GM19351 (cell line): ENCODE measurements at regions not wholly inside any gene's neighbourhood (a gene's known extent, or its start where the extent isn't known, plus 50 kb on each side); places are given as distances from the start of the nearest gene placed in this dataset.
A peak's percentile ranks its signal among the peaks of the same experiment; 100 is the strongest.
"Not testable (repeated sequence)": the region's sequence is repeated elsewhere in the genome, so short reads cannot be mapped to it uniquely, and the experiment has no call there.

Experiments used
- ATAC-seq: cut with Tn5 transposase; IDR thresholded peaks from one replicate; pipeline ENCODE4 v1.9.1; 2021; ENCODE audit warnings: mild to moderate bottlenecking, moderate library complexity; ENCODE audit not compliant: unreplicated experiment

DNA sequence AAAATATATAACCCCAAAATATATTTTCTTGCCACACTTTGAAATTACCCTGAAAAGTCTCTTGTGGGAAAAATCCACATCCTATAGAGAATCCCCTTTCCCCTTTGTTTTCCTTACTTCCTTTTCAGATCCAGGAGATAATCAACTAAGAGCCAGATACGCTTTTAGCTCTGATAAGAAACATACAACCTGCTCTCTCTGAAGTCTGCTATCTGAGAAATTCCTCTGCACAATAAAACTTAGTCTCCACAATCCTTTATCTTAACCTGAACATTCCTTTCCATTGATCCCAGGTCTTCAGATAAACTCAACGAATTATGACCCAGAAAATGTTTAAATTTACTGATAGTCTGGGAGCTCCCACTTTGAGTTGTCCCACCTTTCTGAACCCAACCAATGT, 233.4 kb upstream of the SETMAR start:
- no peak for ATAC-seq

DNA sequence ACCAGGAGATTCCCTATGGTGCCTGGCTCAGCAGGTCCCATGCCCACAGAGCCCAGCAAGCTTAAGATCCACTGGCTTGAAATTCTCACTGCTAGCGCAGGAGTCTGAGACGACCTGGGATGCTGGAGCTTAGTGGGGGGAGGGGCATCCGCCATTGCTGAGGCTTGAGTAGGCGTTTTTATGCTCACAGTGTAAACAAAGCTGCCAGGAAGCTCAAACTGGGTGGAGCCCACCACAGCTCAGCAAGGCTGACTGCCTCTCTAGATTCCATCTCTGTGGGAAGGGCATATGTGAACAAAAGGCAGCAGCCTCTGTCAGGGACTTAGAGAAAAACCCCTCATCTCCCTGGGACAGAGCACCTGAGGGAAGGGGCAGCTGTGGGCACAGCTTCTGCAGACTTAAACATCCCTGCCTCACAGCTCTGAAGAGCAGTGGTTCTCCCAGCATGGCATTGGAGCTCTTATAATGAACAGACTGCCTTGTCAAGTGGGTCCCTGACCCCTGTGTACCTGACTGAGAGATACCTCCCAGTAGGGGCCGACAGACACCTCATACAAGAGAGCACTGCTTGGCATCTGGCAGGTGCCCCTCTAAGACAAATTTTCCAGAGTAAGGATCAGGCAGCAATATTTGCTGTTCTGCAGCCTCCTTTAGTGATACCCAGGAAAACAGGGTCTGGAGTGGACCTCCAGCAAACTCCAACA, 231.5 kb upstream of the SETMAR start:
- no peak for ATAC-seq

DNA sequence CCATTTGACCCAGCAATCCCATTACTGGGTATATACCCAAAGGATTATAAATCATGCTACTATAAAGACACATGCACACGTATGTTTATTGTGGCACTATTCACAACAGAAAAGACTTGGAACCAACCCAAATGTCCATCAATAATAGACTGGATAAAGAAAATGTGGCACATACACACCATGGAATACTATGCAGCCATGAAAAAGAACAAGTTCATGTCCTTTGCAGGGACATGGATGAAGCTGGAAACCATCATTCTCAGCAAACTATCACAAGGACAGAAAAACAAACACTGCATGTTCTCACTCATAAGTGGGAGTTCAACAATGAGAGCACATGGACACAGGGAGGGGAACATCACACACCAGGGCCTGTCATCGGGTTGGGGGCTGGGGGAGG, 225.9 kb upstream of the SETMAR start:
- ATAC-seq = not testable (repeated sequence)

DNA sequence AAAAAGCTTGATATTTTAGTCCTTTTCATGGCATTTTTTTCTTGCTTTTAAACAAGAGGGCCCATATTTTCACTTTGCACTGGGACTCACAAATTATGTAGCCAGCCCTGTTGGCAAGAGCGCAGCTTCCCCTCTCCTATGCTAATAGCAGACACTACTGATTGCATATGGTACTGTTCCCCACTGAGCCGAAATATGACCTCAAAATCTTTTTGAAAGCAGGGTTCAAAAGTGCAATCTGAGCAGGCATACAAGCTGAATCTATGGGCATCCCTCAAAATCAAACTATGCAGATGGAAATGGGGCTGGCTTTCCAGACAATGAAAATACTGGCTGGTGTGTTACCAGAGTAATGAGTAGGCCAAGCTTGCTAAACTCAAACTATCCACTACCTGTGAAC, 225.2 kb upstream of the SETMAR start:
- no peak for ATAC-seq

DNA sequence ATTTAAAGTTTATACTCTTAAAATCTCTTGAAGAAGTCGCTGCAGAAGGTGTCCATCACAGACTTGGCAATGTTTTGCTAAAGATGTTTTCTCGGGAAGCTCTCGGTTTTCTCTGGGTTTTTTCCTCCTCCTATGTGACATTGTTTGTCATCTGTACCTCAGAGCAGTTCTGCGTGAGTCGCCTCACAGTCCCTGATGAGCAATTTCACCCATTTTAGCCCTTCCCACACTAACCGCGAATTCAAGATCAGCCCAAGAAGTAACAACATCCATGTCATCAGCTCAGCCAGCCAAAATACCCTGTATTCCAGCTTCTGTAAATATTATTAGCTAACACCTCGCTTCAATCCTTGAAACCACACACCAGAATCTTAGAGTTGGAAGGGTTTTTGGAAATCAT, 224.3 kb upstream of the SETMAR start:
- peak; percentile 91 for ATAC-seq

DNA sequence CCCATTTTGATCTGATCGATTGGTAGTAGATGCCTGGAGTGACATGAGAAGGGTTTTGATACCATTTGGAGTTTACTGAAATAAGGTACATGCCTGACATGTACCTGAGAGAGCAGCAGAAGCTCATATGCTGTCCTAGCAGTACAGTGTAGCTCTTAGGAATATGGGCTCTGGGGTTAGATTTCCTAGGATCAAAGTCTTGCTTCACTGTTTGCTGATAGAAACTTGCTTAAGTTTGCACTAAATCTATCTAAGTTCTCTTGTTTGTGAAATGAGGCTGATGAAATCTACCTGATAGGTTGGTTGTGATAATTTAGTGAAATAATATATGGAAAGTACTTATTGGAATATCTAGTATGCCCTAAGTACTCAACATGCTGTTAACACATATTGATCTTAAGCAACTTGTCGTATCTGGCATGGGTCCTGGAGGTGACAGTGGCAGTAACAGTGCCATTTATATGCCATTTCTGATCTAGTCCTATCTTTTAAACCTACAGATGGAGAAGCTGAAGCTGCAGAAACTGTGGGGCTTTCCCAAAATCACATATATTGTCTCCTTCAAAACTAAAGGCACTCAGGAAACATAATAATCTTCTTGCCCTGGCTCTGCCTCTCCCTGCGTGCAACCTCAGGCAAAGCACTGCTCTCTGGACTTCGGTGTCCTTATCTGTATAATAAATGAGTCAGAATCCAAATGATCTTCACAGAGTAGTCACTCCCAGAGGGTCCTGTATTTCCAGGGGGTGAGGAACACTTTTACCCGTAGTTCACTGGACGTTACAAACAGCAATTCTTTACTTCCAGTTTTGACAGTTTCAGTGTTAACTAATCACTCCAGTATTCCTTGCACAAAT, 223.6 kb upstream of the SETMAR start:
- peak; percentile 9 for ATAC-seq

DNA sequence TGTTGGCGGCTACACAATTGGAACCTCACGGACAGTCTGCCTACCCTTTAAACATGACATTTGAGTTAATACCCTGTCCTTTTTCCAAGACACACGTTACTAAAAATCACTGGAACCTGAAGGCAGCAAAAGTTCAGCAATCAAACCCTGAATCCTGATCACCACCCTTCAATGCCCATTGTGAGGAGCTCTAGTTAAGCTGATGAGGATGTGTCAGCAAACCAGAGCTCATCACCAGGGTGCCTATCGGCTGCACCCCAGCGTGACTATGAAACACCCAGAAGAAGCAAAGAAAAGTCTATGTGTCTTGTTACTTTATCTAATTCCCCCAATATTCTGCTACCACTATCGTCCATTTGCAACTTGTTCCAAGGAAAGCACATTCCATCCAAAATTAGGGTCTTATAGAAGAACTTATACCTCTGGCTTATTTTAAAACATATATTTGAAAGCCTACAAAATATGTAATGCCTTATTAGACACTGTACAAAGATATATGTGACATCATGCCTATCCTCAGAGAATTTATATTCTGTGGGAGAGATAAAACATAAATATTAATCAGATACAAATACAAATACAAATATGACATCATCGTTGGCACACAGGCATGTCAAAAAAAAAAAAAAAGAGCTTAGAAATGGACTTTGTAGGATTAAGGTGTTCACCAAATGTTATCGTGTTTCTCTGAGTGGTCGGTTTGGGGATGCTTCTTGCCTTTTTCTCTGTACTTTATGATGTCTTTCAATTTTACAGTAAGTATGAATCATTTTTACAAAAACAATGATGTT, 219.7 kb upstream of the SETMAR start:
- no peak for ATAC-seq

DNA sequence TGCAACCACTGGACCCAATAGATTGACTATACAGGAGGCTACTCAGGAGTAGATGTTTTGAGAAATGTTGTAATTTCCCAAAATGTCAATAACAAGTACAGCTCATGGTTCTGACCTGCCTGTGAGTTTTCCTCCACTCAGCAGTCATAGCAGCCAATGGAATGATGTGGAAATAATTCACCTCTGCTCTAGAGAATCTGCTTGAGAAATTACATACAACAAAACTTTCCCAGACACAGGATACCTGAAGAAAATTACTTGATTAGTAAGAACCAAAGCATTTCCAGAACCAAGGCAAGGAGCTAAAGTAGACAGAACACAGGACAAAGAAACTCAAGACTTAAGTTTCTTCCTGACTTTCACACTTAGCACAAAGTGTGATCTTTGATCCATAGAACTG, 218.9 kb upstream of the SETMAR start:
- ATAC-seq = no peak

DNA sequence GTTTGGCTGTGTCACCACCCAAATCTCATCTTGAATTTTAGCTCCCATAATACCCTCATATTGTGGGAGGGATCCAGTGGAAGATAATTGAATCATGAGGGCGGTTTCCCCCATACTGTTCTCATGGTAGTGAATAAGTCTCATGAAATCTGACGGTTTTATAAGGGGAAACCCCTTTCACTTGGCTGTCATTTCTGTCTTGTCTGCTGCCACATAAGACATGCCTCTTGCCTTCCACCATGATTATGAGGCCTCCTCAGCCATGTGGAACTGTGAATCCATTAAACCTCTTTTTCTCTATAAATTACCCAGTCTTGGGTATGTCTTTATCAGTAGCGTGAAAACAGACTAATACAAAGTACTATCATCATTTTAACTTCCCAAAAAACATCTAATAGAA, 216.5 kb upstream of the SETMAR start:
- not testable (repeated sequence) for ATAC-seq

DNA sequence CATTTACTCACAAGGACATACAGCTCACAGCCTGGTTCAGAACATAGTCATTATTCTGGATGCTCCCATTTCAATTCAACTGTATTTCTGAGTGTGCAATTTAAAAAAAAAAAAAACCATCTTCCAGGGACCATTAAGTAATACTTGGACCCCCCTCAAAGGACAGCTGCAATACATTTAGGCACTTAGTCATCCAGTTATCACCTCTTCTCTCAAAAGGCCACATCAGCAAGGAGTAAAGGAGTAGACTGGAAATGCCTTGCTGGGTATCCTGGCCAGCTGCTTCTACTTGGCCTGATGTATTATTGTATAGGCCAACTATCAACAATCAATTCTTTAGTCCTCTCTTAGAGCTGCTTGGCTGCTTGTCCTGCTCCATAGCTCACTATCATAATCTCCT, 211.4 kb upstream of the SETMAR start:
- no peak for ATAC-seq

DNA sequence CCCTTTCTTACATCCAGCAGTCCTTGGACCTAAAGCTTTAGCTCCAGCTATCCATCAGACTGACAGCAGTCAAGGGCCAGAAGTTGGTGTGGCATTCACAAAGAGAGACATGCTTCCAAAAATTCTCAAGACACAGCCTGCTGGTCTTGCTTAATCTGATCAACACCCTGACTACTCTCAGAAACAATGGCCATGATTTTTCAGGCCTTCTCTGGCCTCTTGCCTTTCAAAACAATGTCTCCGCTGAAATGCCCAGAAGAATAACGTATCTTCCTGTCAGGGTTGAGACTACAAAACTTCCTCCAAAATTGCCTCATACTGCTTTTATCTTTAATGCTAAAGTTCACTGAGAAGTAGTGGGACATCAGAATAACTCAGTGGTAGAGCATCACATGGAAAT, 205.4 kb upstream of the SETMAR start:
- ATAC-seq = no peak

DNA sequence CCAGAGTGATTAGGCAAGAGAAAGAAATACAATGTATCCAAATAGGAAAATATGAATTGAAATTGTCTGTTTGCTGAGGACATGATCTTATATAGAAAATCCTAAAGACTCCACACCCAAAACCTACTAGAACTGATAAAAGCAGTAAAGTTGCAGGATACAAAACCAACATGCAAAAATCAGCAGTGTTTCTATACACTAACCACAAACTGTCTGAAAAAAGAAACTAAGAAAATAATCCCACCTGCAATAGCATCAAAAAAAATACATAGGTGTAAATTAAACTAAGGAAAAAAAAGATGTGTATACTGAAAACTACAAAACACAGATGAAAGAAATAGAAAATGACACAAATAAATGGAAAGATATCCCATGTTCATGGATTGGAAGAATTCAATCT, 203.6 kb upstream of the SETMAR start:
- no peak for ATAC-seq

DNA sequence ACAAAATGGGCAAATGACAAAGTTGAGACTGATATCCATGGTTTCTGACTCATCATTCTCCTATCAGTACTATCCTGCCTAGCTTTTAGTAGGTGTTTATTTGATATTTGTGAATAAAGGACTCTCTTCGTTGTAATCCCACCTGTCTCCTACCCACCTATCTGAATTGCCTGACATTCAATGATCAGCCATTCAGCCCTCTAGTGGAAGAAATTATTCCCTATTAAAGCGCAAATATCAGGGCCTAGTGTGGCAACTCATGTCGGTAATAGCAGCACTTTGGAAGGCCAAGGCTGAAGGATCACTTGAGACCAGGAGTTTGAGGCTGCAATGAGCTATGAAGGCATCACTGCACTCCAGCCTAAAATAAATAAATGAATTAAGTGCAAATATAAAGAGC, 195.7 kb upstream of the SETMAR start:
- no peak for ATAC-seq

DNA sequence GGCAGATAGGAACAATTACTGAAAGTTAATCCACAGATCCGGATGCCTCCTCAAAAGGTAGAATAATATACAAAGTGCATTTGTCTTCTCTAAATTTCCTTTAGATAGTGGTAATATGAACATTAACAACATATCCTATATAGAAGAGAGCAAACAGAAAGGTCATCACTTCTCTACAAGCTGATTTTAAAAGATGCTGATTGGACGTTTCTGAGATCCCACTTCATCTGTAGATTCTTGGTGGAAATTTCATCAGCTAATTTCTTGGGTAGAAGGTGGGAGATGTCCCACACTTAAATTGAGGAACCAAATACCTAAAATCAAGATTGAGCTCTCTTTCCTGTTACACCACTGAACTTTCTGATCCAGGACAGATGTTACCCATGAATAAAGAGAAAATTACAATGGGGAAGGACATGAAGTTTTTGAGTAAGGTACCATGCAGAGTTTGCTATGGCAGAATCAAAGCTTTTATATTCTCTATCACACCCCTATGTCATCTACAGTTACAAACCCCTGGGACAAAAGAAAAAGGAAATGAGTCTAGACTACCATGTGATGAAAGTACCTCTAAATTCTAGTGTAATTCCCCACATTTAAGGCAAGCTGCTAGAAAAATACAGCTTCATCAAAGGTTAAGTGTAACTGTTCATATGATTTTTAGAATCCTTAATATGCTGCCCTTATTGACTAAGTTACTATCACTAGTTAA, 189.2 kb upstream of the SETMAR start:
- no peak for ATAC-seq

DNA sequence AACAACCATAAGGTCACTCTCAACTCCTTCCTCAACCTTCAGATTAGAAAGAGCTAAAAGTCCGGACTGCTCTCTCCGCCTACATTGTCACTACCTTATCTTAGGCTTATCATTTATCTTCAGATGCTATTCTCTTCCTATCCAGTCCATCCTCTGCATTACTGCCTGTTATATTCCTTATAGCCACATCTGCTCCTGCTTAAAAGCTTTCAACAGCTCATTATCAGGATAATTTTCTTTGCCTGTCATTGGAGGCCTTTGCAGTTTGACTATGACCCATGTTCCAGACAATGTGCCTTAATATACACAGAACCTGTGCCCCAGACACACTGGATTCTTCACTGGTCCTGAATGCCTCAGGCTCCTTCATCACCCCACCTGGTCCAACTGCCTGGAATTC, 184.1 kb upstream of the SETMAR start:
- no peak for ATAC-seq

DNA sequence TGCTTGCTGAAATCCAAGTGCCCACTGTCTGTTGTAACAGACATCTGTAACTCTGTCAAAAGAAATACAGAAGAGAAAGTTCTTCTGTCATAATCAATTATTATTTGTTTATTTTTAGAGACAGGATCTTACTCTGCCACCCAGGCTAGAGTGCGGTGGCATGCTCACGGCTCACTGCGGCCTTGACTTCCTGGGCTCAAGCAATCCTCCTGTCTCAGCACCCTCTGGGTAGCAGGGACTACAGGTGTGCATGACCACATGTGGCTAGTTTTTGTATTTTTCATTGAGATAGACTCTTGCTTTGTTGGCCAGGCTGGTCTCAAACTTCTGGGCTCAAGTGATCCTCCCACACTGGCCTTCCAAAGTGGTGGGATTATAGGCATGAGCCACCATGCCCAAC, 177.6 kb upstream of the SETMAR start:
- no peak for ATAC-seq

DNA sequence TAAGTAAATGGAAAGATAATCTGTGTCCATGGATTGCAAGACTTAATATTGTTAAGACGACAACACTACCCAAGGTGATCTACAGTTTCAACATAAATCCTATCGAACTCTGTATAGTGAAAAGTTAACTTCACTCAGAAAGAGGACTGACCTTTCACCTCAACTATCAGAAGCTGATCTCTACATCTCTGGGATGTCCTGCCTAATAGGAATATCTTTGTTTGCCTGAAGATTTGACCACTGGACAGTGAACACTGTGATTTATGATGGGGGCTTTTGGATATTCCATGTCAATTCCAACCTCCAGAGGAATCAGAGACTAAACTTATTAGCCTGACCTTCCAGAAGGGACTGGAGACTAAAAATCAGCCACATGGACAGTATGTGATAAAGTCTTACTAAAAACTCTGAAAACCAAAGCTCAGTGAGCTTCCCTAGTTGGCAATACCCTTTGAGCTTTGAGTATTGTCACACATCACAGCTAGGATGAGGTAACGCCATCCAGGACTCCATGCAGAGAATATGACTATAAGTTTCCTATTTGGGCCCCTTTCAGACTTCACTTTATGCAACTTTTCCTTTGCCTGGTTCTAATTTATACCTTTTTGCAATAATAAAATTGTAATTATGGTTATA, 164.9 kb upstream of the SETMAR start:
- no peak for ATAC-seq

DNA sequence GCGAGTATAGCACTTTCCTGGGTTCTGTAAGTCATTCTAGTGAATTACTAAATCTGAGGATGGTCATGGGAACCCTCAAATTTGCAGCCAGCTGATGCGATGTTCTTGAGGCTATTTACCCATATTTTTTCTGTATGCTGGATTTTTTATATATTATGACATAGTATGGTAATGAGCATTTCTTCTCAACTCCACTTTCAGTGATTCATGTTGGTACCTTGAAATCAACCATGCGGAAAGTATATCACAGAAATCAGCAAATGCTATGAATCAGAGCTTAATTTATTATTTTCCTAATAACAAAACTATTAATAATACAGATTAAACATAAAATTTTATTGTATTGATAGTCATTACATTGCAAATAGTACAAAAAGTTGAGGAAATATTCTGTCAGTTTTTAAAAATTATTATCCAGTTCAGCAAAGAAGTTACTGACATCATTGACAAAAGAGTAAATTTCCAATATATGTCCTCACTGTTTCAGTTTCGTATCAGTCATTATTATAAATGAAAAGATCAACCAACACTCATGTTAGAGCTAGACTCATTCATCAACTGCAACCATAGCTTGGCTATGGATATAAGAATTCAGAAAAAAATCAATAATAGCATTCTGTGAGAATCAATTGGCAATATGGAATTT, 164.3 kb upstream of the SETMAR start:
- ATAC-seq = peak; percentile 53

DNA sequence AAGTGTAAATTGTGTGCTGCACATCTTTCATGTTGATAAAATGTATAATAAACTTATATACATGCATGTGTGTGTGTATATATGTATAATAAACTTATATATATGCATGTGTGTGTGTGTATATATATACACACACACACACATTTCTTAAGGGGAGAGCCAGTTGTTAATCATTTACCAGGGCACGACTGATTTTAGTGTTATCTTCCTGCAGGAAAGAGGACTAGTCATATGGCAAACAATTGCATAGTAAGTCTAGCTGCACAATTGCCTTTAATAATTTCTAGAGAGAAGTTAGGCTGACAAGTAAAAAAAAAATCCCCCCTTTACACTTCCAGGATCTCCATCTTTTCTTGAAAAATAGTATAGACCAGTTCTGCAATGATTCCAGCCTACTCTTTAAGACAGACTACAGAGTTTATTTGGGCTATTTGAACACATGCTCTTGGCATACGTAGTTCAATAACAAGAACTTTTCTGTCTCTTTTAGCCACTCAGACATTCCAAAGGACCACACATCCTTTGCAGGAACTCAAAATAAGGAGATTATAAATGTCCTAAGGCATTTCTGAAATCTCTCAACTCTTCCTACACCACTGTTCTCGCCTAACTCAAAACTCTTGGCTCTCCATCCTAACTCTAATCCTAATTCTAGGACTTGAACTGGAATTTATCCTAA, 163.6 kb upstream of the SETMAR start:
- ATAC-seq = no peak

DNA sequence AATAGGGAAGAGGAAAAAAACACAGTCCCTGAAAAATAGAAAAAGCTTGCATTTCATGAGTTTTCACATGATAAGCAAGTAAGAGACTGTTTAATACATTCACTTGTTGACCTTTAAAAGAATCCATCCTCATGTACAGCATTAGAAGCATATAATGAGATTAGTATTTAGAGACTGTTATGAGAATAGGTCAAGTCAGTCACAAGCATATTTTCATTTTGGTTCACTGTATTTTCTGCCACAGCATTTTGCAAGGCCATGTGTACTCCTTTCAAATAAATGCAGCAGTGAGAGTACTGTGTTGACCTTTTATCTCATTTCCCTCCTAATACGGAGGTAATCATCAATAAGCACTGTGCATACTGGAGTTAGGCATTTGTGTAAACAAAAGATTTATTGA, 162.2 kb upstream of the SETMAR start:
- no peak for ATAC-seq
